ENCODE measurements at regions not wholly inside any gene's neighbourhood (a gene's known extent, or its start where the extent isn't known, plus 50 kb on each side); places are given as distances from the start of the nearest gene placed in this dataset.

GRCh38 chr5:143479394-143479793 is 75.9 kb upstream of the NR3C1 start (continued):
- peak; percentile 48; the same call in 1 of the 2 replicates for TF ChIP-seq ZGPAT (CRISPR knock-in tag; IDR thresholded peaks at IDR 0.05)
- TF ChIP-seq HOMEZ (CRISPR knock-in tag; IDR thresholded peaks at IDR 0.05; ENCODE audit: low read depth): peak; percentile 78; the same call in 1 of the 2 replicates
- peak; percentile 82 for TF ChIP-seq ARID5B (CRISPR knock-in tag; IDR thresholded peaks at IDR 0.05)
- TF ChIP-seq ZFP91 (CRISPR knock-in tag; IDR thresholded peaks at IDR 0.05; ENCODE audit: borderline replicate concordance): no peak
- no peak for TF ChIP-seq KDM5A (IDR thresholded peaks at IDR 0.05; ENCODE audit: borderline replicate concordance, low read length)
- no peak for TF ChIP-seq MIER3 (CRISPR knock-in tag; IDR thresholded peaks at IDR 0.05; ENCODE audit: borderline replicate concordance)
- TF ChIP-seq SAP130 (CRISPR knock-in tag; IDR thresholded peaks at IDR 0.05; ENCODE audit: low read depth): peak; percentile 52
- TF ChIP-seq ZBTB20 (CRISPR knock-in tag; IDR thresholded peaks at IDR 0.05; ENCODE audit: borderline replicate concordance, low read depth): peak; percentile 87; the same call in 1 of the 2 replicates
- 0 out of 2 replicates have a peak, but pooled peaks have one; percentile 42 for TF ChIP-seq SMAD3 (CRISPR knock-in tag; IDR thresholded peaks at IDR 0.05)
- no peak for TF ChIP-seq ZSCAN25 (CRISPR knock-in tag; IDR thresholded peaks at IDR 0.05)
- TF ChIP-seq ZFP1 (CRISPR knock-in tag; IDR thresholded peaks at IDR 0.05): 0 out of 2 replicates have a peak, but pooled peaks have one; percentile 34
- peak; percentile 61; the same call in 1 of the 2 replicates for TF ChIP-seq RARA (CRISPR knock-in tag; IDR thresholded peaks at IDR 0.05)
- no peak for TF ChIP-seq PAF1 (CRISPR knock-in tag; IDR thresholded peaks at IDR 0.05)
- TF ChIP-seq FOXM1 (CRISPR knock-in tag; IDR thresholded peaks at IDR 0.05): no peak
- no peak for TF ChIP-seq ARID2 (CRISPR knock-in tag; IDR thresholded peaks at IDR 0.05; ENCODE audit: borderline replicate concordance)
- TF ChIP-seq FOSL1 (CRISPR knock-in tag; IDR thresholded peaks at IDR 0.05; ENCODE audit: borderline replicate concordance): peak; percentile 70; the same call in 1 of the 2 replicates

Data from HepG2 (cell line).